GM19452 (cell line): ENCODE measurements at regions not wholly inside any gene's neighbourhood (a gene's known extent, or its start where the extent isn't known, plus 50 kb on each side); places are given as distances from the start of the nearest gene placed in this dataset.

Experiments
- ATAC-seq: cut with Tn5 transposase; IDR thresholded peaks from one replicate; pipeline ENCODE4 v1.9.1; 2021; ENCODE audit not compliant: unreplicated experiment

- ATAC-seq = peak; percentile 85
Observed at GRCh38 chr20:53750827-53751619, 157.4 kb upstream of the ZNF217 start.

GRCh38 chr20:53749499-53749898 lies 155.9 kb upstream of the ZNF217 start:
- ATAC-seq = no peak

GRCh38 chr20:53748821-53749421 lies 155.3 kb upstream of the ZNF217 start:
- no peak for ATAC-seq

- ATAC-seq = no peak
Observed at GRCh38 chr20:53748176-53748575, 154.5 kb upstream of the ZNF217 start.

GRCh38 chr20:53743607-53744260 lies 150.1 kb upstream of the ZNF217 start:
- ATAC-seq = no peak

- ATAC-seq = no peak
Observed at GRCh38 chr20:53742685-53743081, 149.0 kb upstream of the ZNF217 start.

GRCh38 chr20:53741726-53742028 lies 148.0 kb upstream of the ZNF217 start:
- ATAC-seq = no peak

GRCh38 chr20:53739799-53740785 lies 146.5 kb upstream of the ZNF217 start:
- ATAC-seq = peak; percentile 61

GRCh38 chr20:53738945-53739798 lies 145.5 kb upstream of the ZNF217 start:
- ATAC-seq = no peak

GRCh38 chr20:53738039-53738944 lies 144.7 kb upstream of the ZNF217 start:
- ATAC-seq = no peak

- ATAC-seq = no peak
Observed at GRCh38 chr20:53737396-53738038, 143.9 kb upstream of the ZNF217 start.

GRCh38 chr20:53736757-53737395 lies 143.2 kb upstream of the ZNF217 start:
- ATAC-seq = no peak

- no peak for ATAC-seq
Observed at GRCh38 chr20:53736122-53736756, 142.6 kb upstream of the ZNF217 start.

GRCh38 chr20:53735536-53736050 lies 142.0 kb upstream of the ZNF217 start:
- no peak for ATAC-seq

- ATAC-seq = no peak
Observed at GRCh38 chr20:53734006-53734688, 140.5 kb upstream of the ZNF217 start.

- no peak for ATAC-seq
Observed at GRCh38 chr20:53731595-53731994, 138.0 kb upstream of the ZNF217 start.

GRCh38 chr20:53728359-53728758 lies 134.7 kb upstream of the ZNF217 start:
- ATAC-seq = no peak
